HL-60 (cell line): ENCODE measurements at regions not wholly inside any gene's neighbourhood (a gene's known extent, or its start where the extent isn't known, plus 50 kb on each side); places are given as distances from the start of the nearest gene placed in this dataset.
"Not testable (repeated sequence)": the region's sequence is repeated elsewhere in the genome, so short reads cannot be mapped to it uniquely, and the experiment has no call there.

Experiments used
- DNase-seq, 2 experiments: peaks; one replicate each; pipeline ENCODE4 v3.0.0-alpha.2; 2010 to 2020; ENCODE audit warnings: low read depth in 1 of 2, low spot score in 1 of 2
- H3K27ac ChIP-seq: fragments of 250-450 bp; sonication (Bioruptor Pico); replicated peaks from 2 replicates; pipeline ENCODE4 v1.5.1; 2020; ENCODE audit warnings: mild to moderate bottlenecking, moderate library complexity
- H3K27me3 ChIP-seq: fragments of 250-450 bp; sonication (Bioruptor Pico); 2 replicates; pipeline ENCODE4 v1.5.1; 2021; ENCODE audit warnings: mild to moderate bottlenecking, moderate library complexity; ENCODE audit not compliant: insufficient read depth, poor library complexity, severe bottlenecking
- H3K4me3 ChIP-seq: replicated peaks from 2 replicates; pipeline ENCODE4 v1.5.1; 2011; ENCODE audit warnings: mild to moderate bottlenecking, control low read depth, low read length; ENCODE audit not compliant: insufficient read depth
- GABPA ChIP-seq: IDR thresholded peaks from 2 replicates; pipeline ENCODE4 v1.6.1; 2012; ENCODE audit warnings: low read depth
- POLR2AphosphoS5 ChIP-seq: IDR thresholded peaks from 2 replicates; pipeline ENCODE4 v1.6.1; 2012; ENCODE audit warnings: low read depth
- SPI1 ChIP-seq: IDR thresholded peaks from 2 replicates; pipeline ENCODE4 v1.6.1; 2012; ENCODE audit warnings: low read depth, mild to moderate bottlenecking, borderline replicate concordance
- TF ChIP-seq, protein P1 (sequence below): IDR thresholded peaks from 2 replicates; pipeline ENCODE4 v1.6.1; 2012; ENCODE audit warnings: low read depth; ENCODE audit not compliant: insufficient replicate concordance
- TF ChIP-seq, protein P2 (sequence below): IDR thresholded peaks from one replicate; pipeline ENCODE4 v1.5.1; 2011; ENCODE audit warnings: low read length, control low read depth, inconsistent platforms; ENCODE audit not compliant: insufficient read depth

DNA sequence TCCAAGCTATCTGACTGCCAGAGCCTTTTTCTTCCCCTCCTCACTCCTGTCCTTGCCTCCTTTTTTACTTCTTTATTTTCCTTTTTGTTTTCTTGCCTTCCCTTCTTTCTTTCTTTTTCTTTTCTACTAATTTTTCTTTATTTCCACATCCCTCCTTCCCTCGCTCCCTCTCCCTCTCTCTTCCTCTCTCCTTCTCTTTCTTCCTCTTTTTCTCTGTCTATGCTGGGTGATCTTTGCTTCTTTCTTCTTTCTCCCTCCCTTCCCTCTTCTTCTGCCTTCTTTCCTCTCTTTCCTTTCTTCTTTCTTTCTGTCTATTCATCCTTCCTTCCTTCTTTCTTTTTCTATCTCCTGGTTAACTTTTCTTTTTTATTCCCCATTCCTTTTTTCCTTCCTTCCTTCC is 564.8 kb downstream of the NSUN3 start:
- no peak for DNase-seq
- TF ChIP-seq GABPA (no peak), POLR2AphosphoS5 (no peak)
- H3K4me3 ChIP-seq: no peak overlapping the region
- H3K27ac ChIP-seq: no peak overlapping the region
- H3K27me3 ChIP-seq: no peaks in the 10 kb centered on the region

DNA sequence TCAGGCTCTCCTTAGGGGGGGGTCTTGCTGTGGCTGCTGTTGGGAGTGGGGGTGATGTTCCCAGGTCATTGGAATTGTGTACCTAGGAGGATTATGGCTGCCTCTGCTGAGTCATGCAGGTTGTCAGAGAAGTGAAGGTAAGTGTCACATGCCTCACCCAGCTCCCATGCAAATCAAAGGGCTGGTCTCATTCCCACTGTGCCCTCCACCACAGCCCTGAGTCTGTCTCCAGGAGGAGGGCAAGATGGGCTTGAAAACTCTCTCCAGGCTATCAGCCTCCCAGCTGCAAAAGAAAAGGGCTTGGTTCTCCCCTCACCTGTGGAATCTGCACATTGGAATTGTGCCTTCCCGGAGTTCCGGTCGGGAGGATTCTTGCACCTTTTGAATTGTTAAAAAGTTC is 580.5 kb downstream of the NSUN3 start:
- TF ChIP-seq SPI1 (no peak), GABPA (no peak), POLR2AphosphoS5 (no peak)
- TF ChIP-seq, protein P1, sequence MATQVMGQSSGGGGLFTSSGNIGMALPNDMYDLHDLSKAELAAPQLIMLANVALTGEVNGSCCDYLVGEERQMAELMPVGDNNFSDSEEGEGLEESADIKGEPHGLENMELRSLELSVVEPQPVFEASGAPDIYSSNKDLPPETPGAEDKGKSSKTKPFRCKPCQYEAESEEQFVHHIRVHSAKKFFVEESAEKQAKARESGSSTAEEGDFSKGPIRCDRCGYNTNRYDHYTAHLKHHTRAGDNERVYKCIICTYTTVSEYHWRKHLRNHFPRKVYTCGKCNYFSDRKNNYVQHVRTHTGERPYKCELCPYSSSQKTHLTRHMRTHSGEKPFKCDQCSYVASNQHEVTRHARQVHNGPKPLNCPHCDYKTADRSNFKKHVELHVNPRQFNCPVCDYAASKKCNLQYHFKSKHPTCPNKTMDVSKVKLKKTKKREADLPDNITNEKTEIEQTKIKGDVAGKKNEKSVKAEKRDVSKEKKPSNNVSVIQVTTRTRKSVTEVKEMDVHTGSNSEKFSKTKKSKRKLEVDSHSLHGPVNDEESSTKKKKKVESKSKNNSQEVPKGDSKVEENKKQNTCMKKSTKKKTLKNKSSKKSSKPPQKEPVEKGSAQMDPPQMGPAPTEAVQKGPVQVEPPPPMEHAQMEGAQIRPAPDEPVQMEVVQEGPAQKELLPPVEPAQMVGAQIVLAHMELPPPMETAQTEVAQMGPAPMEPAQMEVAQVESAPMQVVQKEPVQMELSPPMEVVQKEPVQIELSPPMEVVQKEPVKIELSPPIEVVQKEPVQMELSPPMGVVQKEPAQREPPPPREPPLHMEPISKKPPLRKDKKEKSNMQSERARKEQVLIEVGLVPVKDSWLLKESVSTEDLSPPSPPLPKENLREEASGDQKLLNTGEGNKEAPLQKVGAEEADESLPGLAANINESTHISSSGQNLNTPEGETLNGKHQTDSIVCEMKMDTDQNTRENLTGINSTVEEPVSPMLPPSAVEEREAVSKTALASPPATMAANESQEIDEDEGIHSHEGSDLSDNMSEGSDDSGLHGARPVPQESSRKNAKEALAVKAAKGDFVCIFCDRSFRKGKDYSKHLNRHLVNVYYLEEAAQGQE: no peak
- TF ChIP-seq, protein P2, sequence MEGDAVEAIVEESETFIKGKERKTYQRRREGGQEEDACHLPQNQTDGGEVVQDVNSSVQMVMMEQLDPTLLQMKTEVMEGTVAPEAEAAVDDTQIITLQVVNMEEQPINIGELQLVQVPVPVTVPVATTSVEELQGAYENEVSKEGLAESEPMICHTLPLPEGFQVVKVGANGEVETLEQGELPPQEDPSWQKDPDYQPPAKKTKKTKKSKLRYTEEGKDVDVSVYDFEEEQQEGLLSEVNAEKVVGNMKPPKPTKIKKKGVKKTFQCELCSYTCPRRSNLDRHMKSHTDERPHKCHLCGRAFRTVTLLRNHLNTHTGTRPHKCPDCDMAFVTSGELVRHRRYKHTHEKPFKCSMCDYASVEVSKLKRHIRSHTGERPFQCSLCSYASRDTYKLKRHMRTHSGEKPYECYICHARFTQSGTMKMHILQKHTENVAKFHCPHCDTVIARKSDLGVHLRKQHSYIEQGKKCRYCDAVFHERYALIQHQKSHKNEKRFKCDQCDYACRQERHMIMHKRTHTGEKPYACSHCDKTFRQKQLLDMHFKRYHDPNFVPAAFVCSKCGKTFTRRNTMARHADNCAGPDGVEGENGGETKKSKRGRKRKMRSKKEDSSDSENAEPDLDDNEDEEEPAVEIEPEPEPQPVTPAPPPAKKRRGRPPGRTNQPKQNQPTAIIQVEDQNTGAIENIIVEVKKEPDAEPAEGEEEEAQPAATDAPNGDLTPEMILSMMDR: no peak
- Histone ChIP-seq H3K27me3 (no peaks in the 10 kb centered on the region), H3K27ac (no peak overlapping the region), H3K4me3 (no peak overlapping the region)
- DNase-seq: no peak

DNA sequence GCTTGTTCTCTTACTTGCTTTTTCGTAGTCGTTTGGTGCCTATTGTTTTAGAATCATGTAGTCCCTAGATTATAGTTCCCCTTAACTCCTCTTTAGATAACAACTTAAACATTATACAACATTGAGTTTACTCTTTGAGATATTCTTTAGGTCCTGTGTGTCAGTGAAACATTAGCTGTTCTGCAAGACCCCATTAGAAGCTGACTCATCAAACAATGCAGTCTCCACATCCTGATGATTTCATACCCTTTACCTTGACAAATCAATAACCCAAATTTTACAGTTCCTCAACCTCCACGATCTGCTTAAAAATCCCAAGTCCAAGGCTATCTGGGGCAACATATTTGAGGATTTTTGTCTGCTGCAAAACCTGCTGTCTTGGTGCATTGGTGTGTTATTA is 582.9 kb downstream of the NSUN3 start:
- Histone ChIP-seq H3K27ac (no peak overlapping the region), H3K4me3 (no peak overlapping the region), H3K27me3 (no peaks in the 10 kb centered on the region)
- TF ChIP-seq POLR2AphosphoS5 (no peak), GABPA (no peak), SPI1 (no peak)
- TF ChIP-seq, protein P1: no peak
- TF ChIP-seq, protein P2: no peak
- DNase-seq: no peak

DNA sequence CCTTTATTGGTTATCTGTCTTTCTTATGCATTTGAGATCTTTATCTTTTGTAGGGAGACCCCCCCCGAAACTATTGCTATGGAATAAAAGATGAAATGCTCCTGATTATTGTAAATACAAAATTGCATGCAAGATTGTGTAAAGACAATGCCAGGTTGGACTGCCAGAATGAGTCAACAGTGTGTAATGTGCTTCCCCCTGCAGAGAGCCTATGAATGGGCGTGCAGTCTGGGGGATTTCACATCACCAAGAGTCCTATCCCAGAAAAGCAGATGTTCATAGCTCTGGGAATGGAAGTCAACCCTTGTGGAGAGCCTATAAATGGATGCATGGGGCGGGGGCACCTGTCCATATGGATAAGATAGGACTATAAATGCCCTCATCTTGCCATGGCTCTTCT is 584.3 kb downstream of the NSUN3 start:
- H3K27ac ChIP-seq: no peak overlapping the region
- H3K27me3 ChIP-seq: no peaks in the 10 kb centered on the region
- DNase-seq: no peak
- TF ChIP-seq, protein P1: no peak
- TF ChIP-seq, protein P2: no peak
- no peak for TF ChIP-seq POLR2AphosphoS5
- no peak overlapping the region for H3K4me3 ChIP-seq

DNA sequence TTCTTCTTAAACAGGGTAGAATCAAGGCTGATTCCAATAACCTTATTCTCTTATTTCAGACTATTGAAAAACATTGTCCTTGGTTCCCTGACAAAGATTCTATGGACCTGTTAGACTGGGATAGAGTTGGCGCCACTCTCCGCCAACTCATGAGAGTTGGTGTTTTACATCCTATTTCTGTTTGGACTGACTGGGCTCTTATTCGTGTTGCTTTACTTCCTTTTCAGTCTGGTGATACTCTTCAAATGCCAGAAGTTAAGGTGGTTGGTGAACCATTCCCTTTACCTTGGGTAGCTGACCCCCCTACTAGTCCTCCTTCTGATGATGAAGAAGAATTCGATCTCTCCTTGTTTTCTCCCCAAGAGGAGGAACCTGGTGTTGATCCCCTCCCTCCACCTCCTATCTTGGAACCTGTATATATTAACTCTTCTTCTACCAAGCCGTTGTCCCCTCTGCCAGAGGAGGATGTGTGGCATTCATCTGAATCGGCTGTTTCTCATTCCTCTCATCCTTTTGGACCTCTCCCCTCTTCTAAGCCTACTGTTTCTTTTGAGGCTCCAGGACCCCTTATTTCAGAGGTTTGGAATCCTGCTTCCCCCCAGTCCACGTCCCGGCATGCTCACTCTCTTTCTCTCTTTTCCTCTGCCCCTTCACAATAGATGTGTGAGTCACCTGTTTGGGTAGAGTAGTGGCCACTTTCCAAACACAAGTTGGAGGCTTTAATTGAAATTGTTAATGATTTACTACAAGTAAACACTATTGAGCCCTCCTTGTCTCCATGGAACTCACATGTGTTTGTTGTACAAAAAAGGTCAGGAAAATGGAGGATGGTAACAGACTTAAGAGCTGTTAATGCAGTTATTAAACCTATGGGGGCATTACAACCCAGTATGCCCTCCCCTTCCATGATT is 585.7 kb downstream of the NSUN3 start:
- H3K4me3 ChIP-seq, DNase-seq: not testable (repeated sequence)

More for the DNA sequence above, 585.7 kb downstream of the NSUN3 start:
- not testable (repeated sequence) for H3K27me3 ChIP-seq, H3K27ac ChIP-seq
